GM19193 (cell line): ENCODE measurements at regions not wholly inside any gene's neighbourhood (a gene's known extent, or its start where the extent isn't known, plus 50 kb on each side); places are given as distances from the start of the nearest gene placed in this dataset.

Experiments used
- POLR2A ChIP-seq: IDR thresholded peaks from 4 replicates; pipeline ENCODE4 v1.6.1; 2011; ENCODE audit not compliant: insufficient read depth, insufficient read length; ENCODE audit errors: extremely low read depth

DNA sequence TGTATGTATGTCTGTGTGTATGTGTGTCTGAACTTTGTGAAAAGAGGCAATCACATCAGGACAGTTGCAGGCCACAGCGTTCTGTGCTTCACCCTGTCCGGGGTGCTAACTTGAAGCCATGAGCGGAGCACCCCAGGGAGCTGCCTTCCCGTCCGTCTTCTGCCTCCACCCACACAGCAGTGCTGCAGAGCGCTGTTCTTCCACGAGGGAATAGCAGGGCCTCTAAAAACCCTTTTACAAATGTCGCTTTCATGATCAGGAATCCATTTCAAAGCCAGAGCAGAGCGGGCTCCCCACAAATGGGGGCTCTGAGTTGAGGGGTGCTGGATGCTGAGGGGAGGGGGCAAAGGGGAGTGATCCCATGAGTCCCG, 131.5 kb downstream of the RNASET2 start:
- no peak for TF ChIP-seq POLR2A

DNA sequence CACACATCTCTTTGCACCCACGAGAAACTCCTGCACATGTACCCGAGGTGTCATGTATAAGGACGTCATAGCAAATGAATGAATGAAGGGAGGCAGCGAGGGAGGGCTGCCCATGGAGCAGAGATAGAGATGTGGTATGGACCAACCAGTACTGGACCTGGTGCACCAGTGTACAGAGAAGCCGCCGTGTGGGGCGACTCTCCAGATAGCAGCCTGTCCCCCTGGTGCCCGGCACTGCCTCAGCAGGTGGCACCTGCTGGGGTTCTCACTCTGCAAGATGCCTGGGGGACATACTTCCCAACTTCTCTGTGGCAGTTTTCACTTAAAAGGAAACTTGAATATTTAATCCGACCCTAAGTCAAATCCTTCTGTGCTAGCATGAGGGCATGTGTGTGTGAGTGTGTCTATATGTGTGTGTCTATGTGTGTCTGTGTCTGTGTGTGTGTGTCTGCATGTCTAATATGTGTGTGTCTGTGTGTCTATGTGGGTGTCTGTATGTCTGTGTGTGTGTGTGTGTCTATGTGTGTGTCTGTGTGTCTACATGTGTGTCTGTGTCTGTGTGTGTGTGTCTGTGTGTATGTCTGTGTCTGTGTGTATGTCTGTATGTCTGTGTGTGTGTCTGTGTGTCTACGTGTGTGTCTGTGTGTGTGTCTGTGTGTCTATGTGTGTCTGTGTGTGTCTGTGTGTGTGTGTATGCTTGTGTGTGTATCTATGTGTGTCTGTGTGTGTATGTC, 132.0 kb downstream of the RNASET2 start:
- no peak for TF ChIP-seq POLR2A

DNA sequence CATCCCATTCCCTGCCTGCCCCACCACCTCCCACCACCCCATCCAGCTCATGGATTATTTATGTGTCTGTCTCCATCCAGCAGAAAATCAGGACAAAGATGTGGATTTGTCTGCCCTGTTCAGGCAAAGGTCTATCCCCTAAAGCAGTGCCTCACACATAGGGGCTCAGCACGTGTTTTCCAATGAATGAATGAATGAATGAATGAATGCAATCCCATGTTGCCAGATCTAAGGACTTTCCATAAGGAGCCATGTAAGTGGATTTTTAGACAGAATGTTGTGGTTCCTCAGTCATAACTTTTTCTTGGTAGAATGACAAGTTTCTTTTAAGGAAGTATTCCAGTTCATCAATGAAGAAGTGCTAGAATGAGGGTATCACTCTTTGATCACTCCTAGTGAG, 133.7 kb downstream of the RNASET2 start:
- TF ChIP-seq POLR2A = no peak

GRCh38 chr6:166820483-166820882, 135.9 kb downstream of the RNASET2 start:
- no peak for TF ChIP-seq POLR2A

GRCh38 chr6:166820070-166820469, 136.3 kb downstream of the RNASET2 start:
- no peak for TF ChIP-seq POLR2A

GRCh38 chr6:166815629-166816028, 140.7 kb downstream of the RNASET2 start:
- no peak for TF ChIP-seq POLR2A

DNA sequence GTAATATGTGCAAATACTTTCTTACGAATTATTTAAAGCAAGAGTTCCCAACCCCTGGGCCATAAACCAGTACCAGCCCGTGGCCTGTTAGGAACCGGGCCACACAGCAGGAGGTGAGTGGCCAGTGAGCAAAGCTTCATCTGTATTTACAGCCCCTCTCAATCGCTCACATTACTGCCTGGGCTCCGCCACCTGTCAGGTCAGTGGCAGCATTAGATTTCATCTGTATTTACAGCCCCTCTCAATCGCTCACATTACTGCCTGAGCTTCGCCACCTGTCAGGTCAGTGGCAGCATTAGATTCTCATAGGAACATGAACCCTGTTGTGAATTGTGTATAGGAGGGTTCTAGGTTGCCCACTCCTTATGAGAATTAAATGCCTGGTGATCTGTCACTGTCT, 142.0 kb downstream of the RNASET2 start:
- no peak for TF ChIP-seq POLR2A

DNA sequence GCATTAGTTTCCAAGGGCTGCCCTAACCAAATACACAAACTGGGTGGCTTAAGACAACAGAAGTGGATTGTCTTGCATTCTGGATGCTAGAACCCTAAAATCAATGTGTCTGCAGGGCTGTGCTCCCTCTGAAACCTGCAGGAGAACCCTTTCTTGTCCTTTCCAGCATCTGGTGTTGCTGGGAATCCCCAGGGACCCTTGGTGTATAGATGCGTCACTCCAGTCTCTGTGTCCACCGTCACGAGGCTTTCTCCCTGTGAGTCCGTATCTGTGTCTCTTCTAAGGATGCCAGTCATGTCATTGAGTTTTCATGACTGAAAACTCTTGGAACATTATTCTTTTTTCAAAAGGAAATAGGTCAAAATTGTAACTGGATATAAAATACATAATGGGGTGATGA, 142.9 kb downstream of the RNASET2 start:
- TF ChIP-seq POLR2A = no peak

- TF ChIP-seq POLR2A = no peak
Measured at GRCh38 chr6:166810864-166811263, 145.5 kb downstream of the RNASET2 start.

GRCh38 chr6:166809721-166810120, 146.6 kb downstream of the RNASET2 start:
- no peak for TF ChIP-seq POLR2A

GRCh38 chr6:166806962-166807757, 149.2 kb downstream of the RNASET2 start:
- no peak for TF ChIP-seq POLR2A

GRCh38 chr6:166806217-166806838, 150.0 kb downstream of the RNASET2 start:
- no peak for TF ChIP-seq POLR2A

DNA sequence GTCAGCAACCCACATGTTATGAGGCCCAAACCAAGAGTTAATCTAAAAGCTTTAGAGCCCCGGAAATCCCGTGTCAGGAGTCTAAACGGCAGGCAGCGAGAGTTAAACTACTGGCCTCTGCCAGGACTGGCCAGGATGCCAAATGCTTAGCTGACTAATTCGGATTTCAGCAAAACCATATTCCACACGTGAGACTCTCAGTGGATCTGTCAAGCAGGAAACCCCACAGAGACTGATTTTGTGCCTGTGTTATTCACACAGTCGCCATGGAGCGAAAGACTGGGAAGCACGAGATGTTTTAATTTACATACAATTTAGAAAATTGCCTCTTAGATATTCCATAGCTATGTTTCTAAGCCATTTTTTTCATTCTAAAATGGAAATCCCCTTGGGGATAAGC, 152.9 kb downstream of the RNASET2 start:
- TF ChIP-seq POLR2A = no peak

- TF ChIP-seq POLR2A = no peak
Measured at GRCh38 chr6:166802401-166802800, 153.9 kb downstream of the RNASET2 start.

DNA sequence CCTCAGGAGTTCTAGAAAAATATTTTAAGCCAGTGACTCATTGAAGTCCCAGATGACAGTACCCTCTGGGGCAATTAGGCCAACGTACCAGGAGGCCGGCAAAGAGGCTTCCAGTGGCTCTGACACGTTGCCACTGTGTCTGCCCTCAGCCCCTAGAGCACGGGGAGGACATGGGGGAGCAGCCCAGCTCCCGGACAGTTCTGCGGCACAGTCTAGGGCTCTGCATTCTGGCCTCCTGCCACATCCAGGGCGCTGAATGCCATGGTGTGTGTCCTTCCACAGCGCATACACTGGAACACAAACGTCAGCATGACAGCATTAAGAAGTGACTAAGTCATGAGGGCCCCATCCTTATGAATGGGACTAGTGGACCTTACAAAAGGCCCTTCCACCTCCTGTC, 156.2 kb downstream of the RNASET2 start:
- no peak for TF ChIP-seq POLR2A

- TF ChIP-seq POLR2A = no peak
Measured at GRCh38 chr6:166798652-166799051, 157.7 kb downstream of the RNASET2 start.
